Left renal pelvis (tissue), 4 donors: ENCODE measurements at regions not wholly inside any gene's neighbourhood (a gene's known extent, or its start where the extent isn't known, plus 50 kb on each side); places are given as distances from the start of the nearest gene placed in this dataset.
A peak's percentile ranks its signal among the peaks of the same experiment; 100 is the strongest.

ENCODE experiments used
- DNase-seq, 4 donors: peaks; one replicate each; pipeline ENCODE4 v3.0.0-alpha.2; 2013; ENCODE audit warnings: low read depth in 4 of 4, low spot score in 3 of 4

- DNase-seq = no peak
These were observed 232.0 kb downstream of the SNCA start for GRCh38 chr4:89604951-89605350.

- no peak for DNase-seq
These were observed 237.9 kb downstream of the SNCA start for GRCh38 chr4:89599026-89599425.

- no peak for DNase-seq
These were observed 238.4 kb downstream of the SNCA start for GRCh38 chr4:89598602-89599001.

GRCh38 chr4:89595125-89595789 is 241.7 kb downstream of the SNCA start:
- no peak for DNase-seq

GRCh38 chr4:89590128-89590527 is 246.8 kb downstream of the SNCA start:
- DNase-seq = no peak

GRCh38 chr4:89588421-89588820 is 248.5 kb downstream of the SNCA start:
- no peak for DNase-seq

GRCh38 chr4:89587364-89587763 is 249.6 kb downstream of the SNCA start:
- no peak for DNase-seq

- DNase-seq = no peak
These were observed 250.1 kb downstream of the SNCA start for GRCh38 chr4:89586864-89587263.

GRCh38 chr4:89586318-89586717 is 250.6 kb downstream of the SNCA start:
- no peak for DNase-seq

GRCh38 chr4:89582756-89583505 is 254.0 kb downstream of the SNCA start:
- no peak for DNase-seq

GRCh38 chr4:89579771-89580170 is 257.2 kb downstream of the SNCA start:
- DNase-seq = no peak

GRCh38 chr4:89576246-89576645 is 260.7 kb downstream of the SNCA start:
- DNase-seq = no peak

- no peak for DNase-seq
These were observed 261.1 kb downstream of the SNCA start for GRCh38 chr4:89575840-89576239.

GRCh38 chr4:89574176-89574575 is 262.8 kb downstream of the SNCA start:
- no peak for DNase-seq

GRCh38 chr4:89573656-89574055 is 263.3 kb downstream of the SNCA start:
- no peak for DNase-seq

- DNase-seq = peak; percentile 31 to 46 (median 38)
These were observed 264.6 kb downstream of the SNCA start for GRCh38 chr4:89572224-89572858.

GRCh38 chr4:89570931-89571330 is 263.3 kb upstream of the GPRIN3 start:
- DNase-seq = no peak

GRCh38 chr4:89567936-89568335 is 260.3 kb upstream of the GPRIN3 start:
- DNase-seq = no peak

GRCh38 chr4:89563431-89563830 is 255.8 kb upstream of the GPRIN3 start:
- no peak for DNase-seq

- DNase-seq = no peak
These were observed 255.1 kb upstream of the GPRIN3 start for GRCh38 chr4:89562746-89563145.

- DNase-seq = no peak
These were observed 253.4 kb upstream of the GPRIN3 start for GRCh38 chr4:89561048-89561447.

- DNase-seq = no peak
These were observed 250.5 kb upstream of the GPRIN3 start for GRCh38 chr4:89558147-89558546.
